Karpas-422 (cell line): ENCODE measurements at regions not wholly inside any gene's neighbourhood (a gene's known extent, or its start where the extent isn't known, plus 50 kb on each side); places are given as distances from the start of the nearest gene placed in this dataset.

Experiments used
- DNase-seq: peaks from one replicate; pipeline ENCODE4 v3.0.0-alpha.2; 2015
- H2AFZ ChIP-seq: fragments of 200-600 bp; sonication (generic); 2 replicates; pipeline ENCODE4 v1.6.1; 2014; ENCODE audit warnings: antibody characterized with exemption, low read length, mixed read lengths
- H3K27ac ChIP-seq: fragments of 200-600 bp; sonication (generic); 2 replicates; pipeline ENCODE4 v1.5.1; 2014; ENCODE audit warnings: mild to moderate bottlenecking, low read length, moderate library complexity
- H3K27me3 ChIP-seq: fragments of 200-600 bp; sonication (generic); 2 replicates; pipeline ENCODE4 v1.6.1; 2014; ENCODE audit warnings: low read length, mixed read lengths
- H3K36me3 ChIP-seq: fragments of 200-600 bp; sonication (generic); 2 replicates; pipeline ENCODE4 v1.6.1; 2014; ENCODE audit warnings: low read length, mixed read lengths; ENCODE audit not compliant: insufficient read depth
- H3K4me1 ChIP-seq: fragments of 200-600 bp; sonication (generic); 2 replicates; pipeline ENCODE4 v1.6.1; 2014; ENCODE audit warnings: mild to moderate bottlenecking, low read length, mixed read lengths
- H3K4me2 ChIP-seq: fragments of 200-600 bp; sonication (generic); 2 replicates; pipeline ENCODE4 v1.6.1; 2014; ENCODE audit warnings: low read length, low read depth, mild to moderate bottlenecking; ENCODE audit not compliant: poor library complexity, severe bottlenecking
- H3K4me3 ChIP-seq: fragments of 200-600 bp; sonication (generic); 2 replicates; pipeline ENCODE4 v1.5.1; 2014; ENCODE audit warnings: mild to moderate bottlenecking, antibody characterized with exemption, low read length, mixed read lengths
- H3K79me2 ChIP-seq: fragments of 200-600 bp; sonication (generic); 2 replicates; pipeline ENCODE4 v1.6.1; 2014; ENCODE audit warnings: mild to moderate bottlenecking, low read length, mixed read lengths
- H3K9ac ChIP-seq: fragments of 200-600 bp; sonication (generic); 2 replicates; pipeline ENCODE4 v1.6.0; 2014; ENCODE audit warnings: low read length
- H3K9me2 ChIP-seq: fragments of 200-600 bp; sonication (generic), shearing (Covaris generic); replicated peaks from 2 replicates; pipeline ENCODE4 v1.6.0; 2014; ENCODE audit warnings: mild to moderate bottlenecking, low read length, moderate library complexity; ENCODE audit not compliant: insufficient read depth
- H3K9me3 ChIP-seq: fragments of 300-700, 200-600 bp; sonication (generic); 2 replicates; pipeline ENCODE4 v1.6.1; 2014; ENCODE audit warnings: low read length, mixed read lengths
- H4K20me1 ChIP-seq: fragments of 200-600 bp; sonication (generic); 2 replicates; pipeline ENCODE4 v1.6.1; 2014; ENCODE audit warnings: mild to moderate bottlenecking, antibody characterized with exemption, low read length, low read depth; ENCODE audit not compliant: insufficient read depth

GRCh38 chr2:176432434-176432833 lies 163.2 kb downstream of the MTX2 start:
- Histone ChIP-seq H3K4me2 (no peak overlapping the region), H3K9ac (no peak overlapping the region), H4K20me1 (no peaks in the 10 kb centered on the region), H3K27me3 (no peaks in the 10 kb centered on the region), H2AFZ (no peak overlapping the region), H3K4me1 (peaks cover 4% of the 10 kb centered on the region), H3K27ac (no peak overlapping the region), H3K9me3 (0 out of 2 replicates have a peak, but pooled peaks cover 3% of the 10 kb centered on the region), H3K9me2 (no peaks in the 10 kb centered on the region), H3K79me2 (no peaks in the 10 kb centered on the region), H3K36me3 (no peaks in the 10 kb centered on the region; the same call in 1 of the 2 replicates), H3K4me3 (no peak overlapping the region)
- no peak for DNase-seq

- Histone ChIP-seq H3K36me3 (no peaks in the 10 kb centered on the region; the same call in 1 of the 2 replicates), H3K9me3 (no peaks in the 10 kb centered on the region), H3K9ac (no peak overlapping the region), H3K4me3 (no peak overlapping the region), H4K20me1 (no peaks in the 10 kb centered on the region), H2AFZ (no peak overlapping the region), H3K9me2 (no peaks in the 10 kb centered on the region), H3K4me1 (no peaks in the 10 kb centered on the region), H3K27me3 (no peaks in the 10 kb centered on the region), H3K79me2 (no peaks in the 10 kb centered on the region), H3K27ac (no peak overlapping the region), H3K4me2 (no peak overlapping the region)
- DNase-seq: no peak
These were observed 166.5 kb downstream of the MTX2 start for GRCh38 chr2:176435729-176436128.

GRCh38 chr2:176443946-176444345 lies 174.7 kb downstream of the MTX2 start:
- H3K4me2 ChIP-seq: no peak overlapping the region
- H3K27ac ChIP-seq: no peak overlapping the region
- no peak overlapping the region for H2AFZ ChIP-seq
- no peak overlapping the region for H3K4me3 ChIP-seq
- H3K9me3 ChIP-seq: no peaks in the 10 kb centered on the region
- H3K4me1 ChIP-seq: peaks cover 14% of the 10 kb centered on the region
- no peak overlapping the region for H3K9ac ChIP-seq
- DNase-seq: no peak
- H3K36me3 ChIP-seq: no peaks in the 10 kb centered on the region
- no peaks in the 10 kb centered on the region for H3K27me3 ChIP-seq
- H4K20me1 ChIP-seq: no peaks in the 10 kb centered on the region
- H3K79me2 ChIP-seq: no peaks in the 10 kb centered on the region
- no peaks in the 10 kb centered on the region for H3K9me2 ChIP-seq

- H3K79me2 ChIP-seq: no peaks in the 10 kb centered on the region
- H3K9ac ChIP-seq: no peak overlapping the region
- no peak for DNase-seq
- no peak overlapping the region for H3K27ac ChIP-seq
- H3K9me3 ChIP-seq: no peaks in the 10 kb centered on the region
- H3K27me3 ChIP-seq: no peaks in the 10 kb centered on the region
- H2AFZ ChIP-seq: peak overlapping the region; percentile 98; the same call in 1 of the 2 replicates
- H3K4me1 ChIP-seq: peaks cover 14% of the 10 kb centered on the region
- H3K36me3 ChIP-seq: no peaks in the 10 kb centered on the region
- no peaks in the 10 kb centered on the region for H4K20me1 ChIP-seq
- no peak overlapping the region for H3K4me2 ChIP-seq
- H3K9me2 ChIP-seq: no peaks in the 10 kb centered on the region
- H3K4me3 ChIP-seq: no peak overlapping the region
These were observed 176.7 kb downstream of the MTX2 start for GRCh38 chr2:176445956-176446355.

- Histone ChIP-seq H2AFZ (peak overlapping the region; percentile 98), H3K36me3 (no peaks in the 10 kb centered on the region), H3K4me3 (no peak overlapping the region), H3K9me3 (no peaks in the 10 kb centered on the region), H3K4me1 (peaks cover 14% of the 10 kb centered on the region), H3K79me2 (no peaks in the 10 kb centered on the region), H4K20me1 (no peaks in the 10 kb centered on the region), H3K27me3 (no peaks in the 10 kb centered on the region), H3K27ac (0 out of 2 replicates have a peak overlapping the region, but pooled peaks have one; percentile 9), H3K9ac (no peak overlapping the region), H3K4me2 (peak overlapping the region; percentile 39), H3K9me2 (no peaks in the 10 kb centered on the region)
- DNase-seq: peak; percentile 60
These were observed 177.6 kb downstream of the MTX2 start for GRCh38 chr2:176446718-176447414.

GRCh38 chr2:176447616-176448015 lies 178.4 kb downstream of the MTX2 start:
- no peak for DNase-seq
- H3K4me2 ChIP-seq: peak overlapping the region; percentile 39
- H3K4me1 ChIP-seq: peaks cover 14% of the 10 kb centered on the region
- H3K4me3 ChIP-seq: no peak overlapping the region
- no peaks in the 10 kb centered on the region for H3K79me2 ChIP-seq
- H3K9ac ChIP-seq: no peak overlapping the region
- no peaks in the 10 kb centered on the region for H3K27me3 ChIP-seq
- no peaks in the 10 kb centered on the region for H3K9me3 ChIP-seq
- no peaks in the 10 kb centered on the region for H3K9me2 ChIP-seq
- no peak overlapping the region for H2AFZ ChIP-seq
- no peak overlapping the region for H3K27ac ChIP-seq
- H4K20me1 ChIP-seq: no peaks in the 10 kb centered on the region
- H3K36me3 ChIP-seq: no peaks in the 10 kb centered on the region

GRCh38 chr2:176449852-176450251 lies 180.6 kb downstream of the MTX2 start:
- Histone ChIP-seq H3K9me2 (no peaks in the 10 kb centered on the region), H3K9ac (no peak overlapping the region), H3K79me2 (no peaks in the 10 kb centered on the region), H3K4me3 (no peak overlapping the region), H3K9me3 (no peaks in the 10 kb centered on the region), H4K20me1 (no peaks in the 10 kb centered on the region), H2AFZ (no peak overlapping the region), H3K36me3 (no peaks in the 10 kb centered on the region), H3K4me1 (peaks cover 23% of the 10 kb centered on the region), H3K27ac (no peak overlapping the region), H3K4me2 (no peak overlapping the region), H3K27me3 (no peaks in the 10 kb centered on the region)
- no peak for DNase-seq

- H3K9me2 ChIP-seq: no peaks in the 10 kb centered on the region
- no peaks in the 10 kb centered on the region for H3K36me3 ChIP-seq
- H3K9me3 ChIP-seq: no peaks in the 10 kb centered on the region
- 0 out of 2 replicates have a peak overlapping the region, but pooled peaks have one; percentile 2 for H2AFZ ChIP-seq
- H3K4me2 ChIP-seq: no peak overlapping the region
- peaks cover 36% of the 10 kb centered on the region for H3K4me1 ChIP-seq
- DNase-seq: no peak
- H3K4me3 ChIP-seq: no peak overlapping the region
- no peak overlapping the region for H3K9ac ChIP-seq
- H3K27me3 ChIP-seq: no peaks in the 10 kb centered on the region
- H3K27ac ChIP-seq: no peak overlapping the region
- no peaks in the 10 kb centered on the region for H3K79me2 ChIP-seq
- H4K20me1 ChIP-seq: no peaks in the 10 kb centered on the region
These were observed 184.5 kb downstream of the MTX2 start for GRCh38 chr2:176453784-176454183.
